Endothelial cell of umbilical vein (primary cell): ENCODE measurements at regions not wholly inside any gene's neighbourhood (a gene's known extent, or its start where the extent isn't known, plus 50 kb on each side); places are given as distances from the start of the nearest gene placed in this dataset.

Experiments used
- BruUV-seq: library from RNA; stranded (reverse); fragments of 400-500 nt; replicated peaks from 2 replicates; lab custom pipeline; 2021; lab: Mats Ljungman, UMichigan
- CTCF ChIA-PET: fragments of 300-600, 350-600 bp; sonication (Branson Sonifier 250); formaldehyde crosslinking; loops from one replicate; lab custom pipeline; 2021; ENCODE audit warnings: antibody characterized with exemption, inconsistent platforms; lab: Charles Lee
- POLR2A ChIA-PET: fragments of 300-600, 350-600 bp; sonication (Branson Sonifier 250); formaldehyde crosslinking; loops from one replicate; lab custom pipeline; 2021; ENCODE audit warnings: antibody characterized with exemption, inconsistent platforms; lab: Charles Lee
- DNase-seq: peaks from one replicate; pipeline ENCODE4 v3.0.0-alpha.2; 2011; ENCODE audit warnings: low read depth, low spot score
- FAIRE-seq: peaks from 2 replicates; lab custom pipeline; 2011; peaks lifted over from hg19 to GRCh38; lab: Jason Lieb, UNC
- H2AFZ ChIP-seq: 2 replicates; pipeline ENCODE4 v1.6.0; 2012; ENCODE audit warnings: low read depth, low read length, control low read depth, inconsistent platforms
- H3K27ac ChIP-seq: 2 replicates; pipeline ENCODE4 v1.5.1; 2011; ENCODE audit warnings: low read depth, mild to moderate bottlenecking, control low read depth, low read length, moderate library complexity; ENCODE audit not compliant: insufficient read depth
- H3K27me3 ChIP-seq, 2 experiments: 2 replicates each; pipeline versions ENCODE4 v1.6.0 to v1.6.1; 2011; ENCODE audit warnings: low read length in 2 of 2, mixed read lengths in 1 of 2; ENCODE audit not compliant: control insufficient read depth in 2 of 2, insufficient read depth in 2 of 2
- H3K36me3 ChIP-seq, 2 experiments: 2 replicates in 1 of 2; 3 replicates in 1 of 2; pipeline ENCODE4 v1.5.1; 2011; ENCODE audit warnings: low read length in 2 of 2, mild to moderate bottlenecking in 1 of 2, moderate library complexity in 1 of 2; ENCODE audit not compliant: control insufficient read depth in 2 of 2, insufficient read depth in 2 of 2; ENCODE audit errors: extremely low read depth in 1 of 2
- H3K4me1 ChIP-seq: 3 replicates; pipeline ENCODE4 v1.5.1; 2011; ENCODE audit warnings: mild to moderate bottlenecking, low read length; ENCODE audit not compliant: control insufficient read depth, insufficient read depth; ENCODE audit errors: extremely low read depth
- H3K4me2 ChIP-seq: 2 replicates; pipeline ENCODE4 v1.6.1; 2011; ENCODE audit warnings: low read length, control low read depth, mixed read lengths; ENCODE audit not compliant: insufficient read depth
- H3K4me3 ChIP-seq, 3 experiments: fragments of 200-600 bp in 1 of 3; sonication (generic), shearing (Covaris generic) in 1 of 3; replicated peaks in 1 of 3; 2 replicates each; pipeline ENCODE4 v1.5.1; 2011 to 2016; ENCODE audit warnings: control low read depth in 3 of 3, low read length in 3 of 3, mild to moderate bottlenecking in 2 of 3, inconsistent platforms in 1 of 3, low read depth in 1 of 3, moderate library complexity in 1 of 3; ENCODE audit not compliant: insufficient read depth in 1 of 3
- H3K79me2 ChIP-seq: 2 replicates; pipeline ENCODE4 v1.6.0; 2012; ENCODE audit warnings: low read length, inconsistent platforms; ENCODE audit not compliant: control insufficient read depth, insufficient read depth
- H3K9ac ChIP-seq: replicated peaks from 2 replicates; pipeline ENCODE3; 2011; ENCODE audit warnings: low read length, control low read depth; ENCODE audit not compliant: insufficient read depth; ENCODE audit errors: extremely low read depth
- H3K9me1 ChIP-seq: replicated peaks from 3 replicates; pipeline ENCODE4 v1.6.0; 2011; ENCODE audit warnings: mild to moderate bottlenecking, low read length; ENCODE audit not compliant: control insufficient read depth, insufficient read depth; ENCODE audit errors: extremely low read depth
- H3K9me3 ChIP-seq: replicated peaks from 2 replicates; pipeline ENCODE4 v1.5.1; 2012; ENCODE audit warnings: low read length, inconsistent platforms; ENCODE audit not compliant: control insufficient read depth, insufficient read depth
- H4K20me1 ChIP-seq: replicated peaks from 2 replicates; pipeline ENCODE3; 2011; ENCODE audit warnings: mild to moderate bottlenecking, low read length; ENCODE audit not compliant: control insufficient read depth, insufficient read depth; ENCODE audit errors: extremely low read depth
- CTCF ChIP-seq, 2 donors: IDR thresholded peaks; 1 replicate in 1 of 2; 2 replicates in 1 of 2; pipeline ENCODE4 v1.5.1; 2011; ENCODE audit warnings: low read length in 2 of 2, mild to moderate bottlenecking in 2 of 2, moderate library complexity in 2 of 2, control low read depth in 1 of 2, inconsistent platforms in 1 of 2, low read depth in 1 of 2; ENCODE audit not compliant: insufficient read depth in 1 of 2; ENCODE audit errors: extremely low read depth in 1 of 2
- EZH2 ChIP-seq: IDR thresholded peaks from 2 replicates; pipeline ENCODE4 v1.6.1; 2012; ENCODE audit warnings: borderline replicate concordance, low read depth, mild to moderate bottlenecking, moderate library complexity, low read length, inconsistent platforms; ENCODE audit not compliant: severe bottlenecking
- JUN ChIP-seq: IDR thresholded peaks from 2 replicates; pipeline ENCODE4 v1.6.1; 2011; ENCODE audit warnings: borderline replicate concordance, low read depth; ENCODE audit not compliant: insufficient read length, insufficient read depth
- MAX ChIP-seq: IDR thresholded peaks from 2 replicates; pipeline ENCODE4 v1.6.1; 2011; ENCODE audit not compliant: insufficient read depth, insufficient read length
- MYC ChIP-seq: IDR thresholded peaks from one replicate; pipeline ENCODE4 v1.6.1; 2011; ENCODE audit warnings: mild to moderate bottlenecking, low read depth, low read length
- POLR2A ChIP-seq: IDR thresholded peaks from 2 replicates; pipeline ENCODE4 v1.6.1; 2012; ENCODE audit warnings: low read depth, mild to moderate bottlenecking, control low read depth, low read length
- POLR2AphosphoS5 ChIP-seq: IDR thresholded peaks from 2 replicates; pipeline ENCODE4 v1.6.1; 2012; ENCODE audit warnings: low read depth, mild to moderate bottlenecking, control low read depth, low read length, moderate library complexity; ENCODE audit not compliant: insufficient read depth
- dilution Hi-C: fragments of 300-500 bp; cut with MboI; formaldehyde crosslinking; loops from one replicate; pipeline ENCODE4 v1.15.0; 2019; ENCODE audit warnings: low sequenced_read_pairs; ENCODE audit not compliant: extremely low pct_ligation_motif_present
- intact Hi-C: fragments of 100-400 bp; cut with micrococcal nuclease; formaldehyde crosslinking; loops from one replicate; pipeline ENCODE4 v1.10.0; 2022

- Histone ChIP-seq H2AFZ (no peak overlapping the region), H3K79me2 (no peaks in the 10 kb centered on the region), H3K4me3 (no peak overlapping the region), H3K9me3 (no peaks in the 10 kb centered on the region), H3K9me1 (no peaks in the 10 kb centered on the region), H3K9ac (no peak overlapping the region), H3K36me3 (no peaks in the 10 kb centered on the region), H3K4me1 (no peaks in the 10 kb centered on the region), H3K4me2 (no peak overlapping the region), H3K27me3 (no peaks in the 10 kb centered on the region), H3K27ac (no peak overlapping the region), H4K20me1 (no peaks in the 10 kb centered on the region)
- dilution Hi-C loops = no loop called here
- no peak for DNase-seq
- CTCF ChIA-PET = no interaction called here
- no TSS peak for BruUV-seq
- FAIRE-seq = no peak
- POLR2A ChIA-PET = interaction anchor here (1.2 kb wide), 1 partner anchor 133 kb away, joined by 3 read pairs; no protein-coding TSS in a partner anchor
- TF ChIP-seq MYC (no peak), MAX (no peak), POLR2AphosphoS5 (no peak), JUN (no peak), POLR2A (no peak), CTCF (IDR thresholded peaks at IDR 0.05; ENCODE audit: extremely low read depth in 1 of 2, insufficient read depth in 1 of 2, low read depth in 1 of 2, low read length in 2 of 2) (no peak), EZH2 (no peak)
- intact Hi-C loops = no loop called here
These were observed 150.8 kb upstream of the NTM start for GRCh38 chr11:131219646-131220045.
